Heart left ventricle (tissue), 13 donors: ENCODE measurements at regions not wholly inside any gene's neighbourhood (a gene's known extent, or its start where the extent isn't known, plus 50 kb on each side); places are given as distances from the start of the nearest gene placed in this dataset.

Source experiments
- CTCF ChIP-seq, 12 donors: fragments of 200-600 bp; sonication (generic) in 4 of 12; IDR thresholded peaks; one replicate each; pipeline versions ENCODE4 v1.5.0 to v1.8.0; 2018 to 2022; ENCODE audit warnings: antibody characterized with exemption in 12 of 12, mild to moderate bottlenecking in 5 of 12
- POLR2A ChIP-seq, 2 donors: fragments of 450-650 bp; IDR thresholded peaks; one replicate each; pipeline ENCODE4 v1.6.1; 2017; ENCODE audit warnings: antibody characterized with exemption in 2 of 2, mild to moderate bottlenecking in 2 of 2, moderate library complexity in 2 of 2
- donor health status: ischemic (EF 13 %, LVEDD 7.1; RV severe dilation, severe dysfunction).
- donor health status: DM: no; HTN: yes; CAD: no.
- donor health status: DM: no; HTN: no; CAD: no.
- donor health status: ischemic (EF 25% LVEDD 6.9; RV normal size, moderate dysfunction).
- donor health status: ischemic (EF 25% LVEDD 5.7; RV mildly dilated, moderate dysfunction).
- donor health status: ischemic (EF 35%, LVEDD 5.7; RV mildly dilated, moderate dysfunction).
- donor health status: nonischemic (EF 11% LVEDD 7.7; RV severe dilation, severe dysfunction).
- donor health status: DM: yes; HTN: yes; CAD: no.
- donor health status: PGD.
- donor health status: ischemic (EF 29% LVEDD 5.4; RV normal size, mild dysfunction).
- donor health status: nonischemic (EF 23%, LVEDD 6.1; RV moderate dilation, normal function).

GRCh38 chr11:42598341-42598740 is 713.5 kb upstream of the API5 start:
- no peak for TF ChIP-seq POLR2A (IDR thresholded peaks at IDR 0.05)
- TF ChIP-seq CTCF (IDR thresholded peaks at IDR 0.05), result no peak
